HCT116 (cell line): ENCODE measurements at regions not wholly inside any gene's neighbourhood (a gene's known extent, or its start where the extent isn't known, plus 50 kb on each side); places are given as distances from the start of the nearest gene placed in this dataset.
A peak's percentile ranks its signal among the peaks of the same experiment; 100 is the strongest.

Experiments
- ATAC-seq: fragments of 200-7000 bp; cut with Tn5 transposase; 2 replicates; pipeline ENCODE4 v1.9.1; 2020; ENCODE audit warnings: mild to moderate bottlenecking, moderate library complexity
- BruUV-seq: library from RNA; stranded (reverse); fragments of 400-500 nt; replicated peaks from 2 replicates; lab custom pipeline; 2021; lab: Mats Ljungman, UMichigan
- CTCF ChIA-PET: fragments of 300-600 bp; sonication (Branson Sonifier 250); formaldehyde crosslinking; loops from one replicate; lab custom pipeline; 2021; ENCODE audit warnings: antibody characterized with exemption; lab: Charles Lee
- POLR2A ChIA-PET: fragments of 300-600, 350-600 bp; sonication (Branson Sonifier 250); formaldehyde crosslinking; loops from one replicate; lab custom pipeline; 2021; ENCODE audit warnings: antibody characterized with exemption; lab: Charles Lee
- RAD21 ChIA-PET, 2 experiments: fragments of 300-600 bp; sonication (Branson Sonifier 250); formaldehyde crosslinking; loops; one replicate each; lab custom pipeline; 2023; ENCODE audit warnings: low total read pairs in 2 of 2; ENCODE audit not compliant: uncharacterized antibody in 2 of 2, unreplicated experiment in 2 of 2, low non-redundant PET in 1 of 2; lab: Charles Lee
- DNase-seq: peaks from one replicate; pipeline ENCODE4 v3.0.0-alpha.2; 2010; ENCODE audit warnings: low read depth, low spot score
- H2AFZ ChIP-seq: fragments of 200-600 bp; shearing (Covaris generic), sonication (generic); 2 replicates; pipeline ENCODE4 v1.6.1; 2017; ENCODE audit warnings: low read depth, mixed run types, mixed read lengths, antibody characterized with exemption, low read length; ENCODE audit not compliant: poor library complexity, severe bottlenecking
- H3K27ac ChIP-seq: 2 replicates; pipeline ENCODE4 v1.5.1; 2012; ENCODE audit warnings: low read depth, low read length
- H3K27me3 ChIP-seq: fragments of 200-600 bp; sonication (generic); 2 replicates; pipeline ENCODE4 v1.6.1; 2016; ENCODE audit warnings: mixed run types, low read length, mixed read lengths; ENCODE audit not compliant: insufficient read depth
- H3K36me3 ChIP-seq, 2 experiments: fragments of 200-500 bp in 1 of 2; fragments of 200-600 bp in 1 of 2; sonication (Bioruptor generic) in 1 of 2; sonication (generic) in 1 of 2; 2 replicates each; pipeline versions ENCODE4 v1.5.1 to v1.6.1; 2014 to 2016; ENCODE audit warnings: low read length in 2 of 2, inconsistent platforms in 1 of 2, mixed read lengths in 1 of 2, mixed run types in 1 of 2; ENCODE audit not compliant: insufficient read depth in 2 of 2, control insufficient read depth in 1 of 2
- H3K4me1 ChIP-seq, 2 experiments: fragments of 200-600 bp in 1 of 2; sonication (generic) in 1 of 2; 2 replicates each; pipeline versions ENCODE4 v1.5.1 to v1.6.1; 2012 to 2017; ENCODE audit warnings: low read length in 2 of 2, inconsistent platforms in 1 of 2, mild to moderate bottlenecking in 1 of 2, mixed read lengths in 1 of 2, mixed run types in 1 of 2, moderate library complexity in 1 of 2; ENCODE audit not compliant: insufficient read depth in 2 of 2, control insufficient read depth in 1 of 2
- H3K4me2 ChIP-seq: fragments of 200-600 bp; sonication (generic); 2 replicates; pipeline ENCODE4 v1.6.1; 2017; ENCODE audit warnings: mixed run types, low read length, mixed read lengths
- H3K4me3 ChIP-seq, 2 experiments: fragments of 200-600 bp in 1 of 2; sonication (generic) in 1 of 2; replicated peaks in 1 of 2; 2 replicates each; pipeline ENCODE4 v1.5.1; 2011 to 2016; ENCODE audit warnings: low read length in 2 of 2, control low read depth in 1 of 2, low read depth in 1 of 2, mild to moderate bottlenecking in 1 of 2, mixed read lengths in 1 of 2, mixed run types in 1 of 2
- H3K79me2 ChIP-seq: fragments of 200-600 bp; sonication (generic); 2 replicates; pipeline ENCODE4 v1.6.1; 2017; ENCODE audit warnings: mild to moderate bottlenecking, mixed run types, low read length, moderate library complexity, mixed read lengths; ENCODE audit not compliant: insufficient read depth
- H3K9ac ChIP-seq: fragments of 200-600 bp; sonication (generic); 2 replicates; pipeline ENCODE4 v1.6.1; 2016; ENCODE audit warnings: low read length, mixed read lengths
- H3K9me2 ChIP-seq: fragments of 200-600 bp; sonication (generic), shearing (Covaris generic); 2 replicates; pipeline ENCODE4 v1.6.1; 2017; ENCODE audit warnings: mixed run types, mild to moderate bottlenecking, moderate library complexity; ENCODE audit not compliant: insufficient read depth
- H3K9me3 ChIP-seq, 2 experiments: fragments of 200-500 bp in 1 of 2; fragments of 200-600 bp in 1 of 2; sonication (Bioruptor generic) in 1 of 2; sonication (generic) in 1 of 2; 2 replicates each; pipeline ENCODE4 v1.6.1; 2014 to 2017; ENCODE audit warnings: low read length in 2 of 2, mixed read lengths in 2 of 2, inconsistent platforms in 1 of 2, low read depth in 1 of 2, mild to moderate bottlenecking in 1 of 2, mixed run types in 1 of 2, moderate library complexity in 1 of 2; ENCODE audit not compliant: control insufficient read depth in 1 of 2, insufficient read depth in 1 of 2
- H4K20me1 ChIP-seq: fragments of 200-600 bp; sonication (generic), shearing (Covaris generic); 2 replicates; pipeline ENCODE4 v1.6.1; 2017; ENCODE audit warnings: mixed run types, mild to moderate bottlenecking, moderate library complexity; ENCODE audit not compliant: insufficient read depth
- CTCF ChIP-seq, 3 experiments: fragments of 200-600 bp in 1 of 3; sonication (generic) in 1 of 3; IDR thresholded peaks in 2 of 3; conservative IDR thresholded peaks in 1 of 3; 2 replicates each; pipeline ENCODE4 v1.5.1; 2012 to 2017; ENCODE audit warnings: low read depth in 2 of 3, low read length in 2 of 3, antibody characterized with exemption in 1 of 3, borderline replicate concordance in 1 of 3, control low read depth in 1 of 3, mild to moderate bottlenecking in 1 of 3, mixed read lengths in 1 of 3, mixed run types in 1 of 3, moderate library complexity in 1 of 3; ENCODE audit not compliant: insufficient read depth in 1 of 3
- EGR1 ChIP-seq: IDR thresholded peaks from 2 replicates; pipeline ENCODE4 v1.6.1; 2012; ENCODE audit warnings: low read depth
- POLR2AphosphoS5 ChIP-seq: IDR thresholded peaks from 2 replicates; pipeline ENCODE4 v1.6.1; 2011; ENCODE audit warnings: mild to moderate bottlenecking, low read depth, low read length, moderate library complexity
- RAD21 ChIP-seq: IDR thresholded peaks from 2 replicates; pipeline ENCODE4 v1.6.1; 2012; ENCODE audit warnings: low read depth, mild to moderate bottlenecking
- ZNF274 ChIP-seq: fragments of 200-500 bp; sonication (Bioruptor generic); IDR thresholded peaks from 2 replicates; pipeline ENCODE4 v1.6.1; 2014; ENCODE audit warnings: mild to moderate bottlenecking, low read depth, low read length, inconsistent platforms
- intact Hi-C: fragments of 100-400 bp; cut with micrococcal nuclease; formaldehyde crosslinking; loops from 2 replicates; pipeline ENCODE4 v1.10.0; 2022

DNA sequence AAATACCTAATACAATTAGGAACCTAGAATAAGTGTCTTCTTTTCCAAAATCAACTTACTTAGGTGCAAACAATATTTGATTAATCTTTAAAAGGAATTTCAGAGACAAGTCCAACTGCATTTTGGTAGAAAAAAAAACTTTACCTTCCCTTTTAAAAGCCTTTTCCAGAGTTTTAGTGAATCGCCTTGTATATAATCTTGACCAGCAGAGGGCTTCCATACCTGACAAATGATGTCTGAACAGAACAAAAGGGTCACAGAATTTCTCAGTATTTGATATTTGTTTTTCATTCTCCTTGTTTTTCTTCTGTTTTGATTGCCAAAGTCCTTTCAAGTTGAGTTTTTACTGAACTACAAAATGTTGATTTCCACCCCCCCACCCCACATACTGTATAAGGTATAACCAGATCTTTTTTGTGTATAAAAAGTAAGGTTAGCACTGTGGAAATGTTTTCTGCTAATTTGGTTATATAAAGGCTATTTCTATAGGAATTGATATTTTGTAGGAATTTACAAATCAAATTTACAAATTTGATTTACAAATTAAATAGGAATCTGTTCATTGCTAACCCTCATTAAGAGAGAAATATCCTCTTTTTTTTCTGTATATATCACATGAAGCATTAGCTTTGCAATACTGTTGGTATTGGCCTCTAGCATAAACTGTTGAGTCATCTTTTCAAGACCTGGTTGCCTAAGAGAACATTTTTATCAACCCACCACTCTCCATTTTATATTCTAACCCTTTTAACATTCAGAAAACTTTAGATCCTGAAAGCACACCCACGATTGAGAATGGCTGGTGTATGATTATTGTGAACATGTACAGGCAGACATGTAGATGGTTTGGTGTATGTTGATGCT lies 464.1 kb upstream of the RARB start:
- POLR2A ChIA-PET = no interaction called here
- H3K9ac ChIP-seq = no peak overlapping the region
- BruUV-seq = no TSS peak
- H3K4me1 ChIP-seq = no peaks in the 10 kb centered on the region
- CTCF ChIA-PET = no interaction called here
- H3K79me2 ChIP-seq = no peaks in the 10 kb centered on the region
- RAD21 ChIA-PET = no interaction called here
- no peak overlapping the region for H3K4me2 ChIP-seq
- intact Hi-C loops = loop anchor here (5.0 kb wide), 1 partner anchor 628 kb away; no protein-coding TSS in a partner anchor
- H3K9me3 ChIP-seq = no peaks in the 10 kb centered on the region
- ATAC-seq (no peak), DNase-seq (peak; percentile 2)
- no peaks in the 10 kb centered on the region for H3K27me3 ChIP-seq
- H4K20me1 ChIP-seq = no peaks in the 10 kb centered on the region
- no peak overlapping the region for H3K27ac ChIP-seq
- no peaks in the 10 kb centered on the region for H3K36me3 ChIP-seq
- H2AFZ ChIP-seq = no peak overlapping the region
- H3K9me2 ChIP-seq = no peaks in the 10 kb centered on the region
- TF ChIP-seq RAD21 (peak; percentile 35; the same call in 1 of the 2 replicates), CTCF (IDR thresholded peaks at IDR 0.05 in 2 of 3, conservative IDR thresholded peaks at IDR 0.05 in 1 of 3; ENCODE audit: borderline replicate concordance in 1 of 3, insufficient read depth in 1 of 3, low read depth in 2 of 3, low read length in 2 of 3) (peak; percentile 20 to 51 (median 48); a peak in 5 of 6 replicates), POLR2AphosphoS5 (no peak), ZNF274 (no peak), EGR1 (no peak)
- no peak overlapping the region for H3K4me3 ChIP-seq
